ENCODE measurements at regions not wholly inside any gene's neighbourhood (a gene's known extent, or its start where the extent isn't known, plus 50 kb on each side); places are given as distances from the start of the nearest gene placed in this dataset.

DNA sequence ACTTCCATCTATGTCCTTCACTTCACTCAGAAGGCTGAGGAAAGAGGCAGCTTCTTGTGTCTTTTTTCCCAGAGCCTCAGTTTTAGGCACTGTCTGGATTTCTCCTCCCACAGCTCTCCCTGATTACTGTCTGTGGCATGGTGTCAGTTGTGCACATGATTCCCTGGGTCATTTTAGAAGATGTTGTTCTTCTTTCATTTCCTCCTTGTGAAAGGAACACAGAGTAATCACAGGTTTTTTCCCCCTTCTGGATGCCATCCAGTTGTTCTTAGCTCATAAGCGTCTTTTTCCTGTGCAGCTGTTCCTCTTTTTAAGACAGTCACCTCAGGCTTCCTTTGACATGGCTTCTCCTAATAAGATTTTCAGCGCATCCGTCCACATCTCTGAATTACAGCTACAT lies 212.2 kb downstream of the FAM181B start:
- Histone ChIP-seq H2AFZ (ENCODE audit: low read length) (no peak overlapping the region), H3K4me1 (replicated peaks in 1 of 4; ENCODE audit: control insufficient read depth in 3 of 4, insufficient read depth in 4 of 4, low read length in 3 of 4) (no peaks in the 10 kb centered on the region), H3K79me1 (ENCODE audit: low read depth, low read length) (no peaks in the 10 kb centered on the region), H3K27me3 (replicated peaks in 1 of 4; ENCODE audit: control insufficient read depth in 3 of 4, extremely low read depth in 1 of 4, insufficient read depth in 3 of 4, low read length in 3 of 4) (no peaks in the 10 kb centered on the region), H2BK15ac (ENCODE audit: low read length) (no peak overlapping the region), H3K4ac (replicated peaks; ENCODE audit: insufficient read length, low read depth, low read length) (no peak overlapping the region), H4K8ac (ENCODE audit: extremely low read depth, insufficient read depth, low read length) (no peak overlapping the region), H2BK20ac (ENCODE audit: low read length) (no peak overlapping the region), H3K18ac (ENCODE audit: extremely low read depth, low read length) (no peak overlapping the region), H2BK5ac (ENCODE audit: low read depth, low read length) (no peak overlapping the region), H3K9me3 (ENCODE audit: insufficient read depth in 2 of 2, low read depth in 1 of 2, low read length in 1 of 2) (no peaks in the 10 kb centered on the region), H3K56ac (replicated peaks; ENCODE audit: insufficient read length, low read depth, low read length) (no peak overlapping the region), H3K27ac (ENCODE audit: low read depth, low read length) (no peak overlapping the region), H4K5ac (ENCODE audit: insufficient read length, low read depth, low read length) (no peak overlapping the region), H3K23ac (ENCODE audit: insufficient read length) (no peak overlapping the region), H3K4me3 (ENCODE audit: extremely low read depth in 1 of 4, insufficient read depth in 2 of 4, low read depth in 3 of 4, low read length in 4 of 4) (no peak overlapping the region), H4K20me1 (replicated peaks in 1 of 2; ENCODE audit: control insufficient read depth in 1 of 2, insufficient read depth in 2 of 2, low read length in 2 of 2) (no peaks in the 10 kb centered on the region), H4K91ac (replicated peaks; ENCODE audit: insufficient read length, low read length) (no peak overlapping the region), H3K79me2 (ENCODE audit: control insufficient read depth in 1 of 2, insufficient read depth in 2 of 2, low read length in 2 of 2) (no peaks in the 10 kb centered on the region), H2BK120ac (replicated peaks; ENCODE audit: low read depth, low read length) (no peak overlapping the region), H3K9ac (replicated peaks in 1 of 4; ENCODE audit: extremely low read depth in 1 of 4, low read depth in 3 of 4, low read length in 3 of 4) (no peak overlapping the region), H3K14ac (ENCODE audit: insufficient read length) (no peak overlapping the region), H2BK12ac (ENCODE audit: low read depth, low read length) (no peak overlapping the region), H3K36me3 (ENCODE audit: control insufficient read depth in 2 of 4, insufficient read depth in 4 of 4, low read length in 3 of 4) (no peaks in the 10 kb centered on the region), H3K4me2 (ENCODE audit: insufficient read depth in 1 of 2, low read depth in 2 of 2, low read length in 2 of 2) (no peak overlapping the region), H2AK5ac (ENCODE audit: low read depth, low read length) (no peak overlapping the region), H3K23me2 (ENCODE audit: low read depth, low read length) (no peaks in the 10 kb centered on the region)
- TF ChIP-seq KDM1A (IDR thresholded peaks at IDR 0.05; ENCODE audit: borderline replicate concordance, low read length) = no peak
- no peak for TF ChIP-seq SRF (IDR thresholded peaks at IDR 0.05; ENCODE audit: low read depth, low read length)
- TF ChIP-seq FOSL1 (IDR thresholded peaks at IDR 0.05; ENCODE audit: insufficient read depth, low read depth, low read length) = no peak
- no peak for TF ChIP-seq POLR2AphosphoS5 (IDR thresholded peaks at IDR 0.05; ENCODE audit: low read depth, low read length)
- TF ChIP-seq HDAC6 (IDR thresholded peaks at IDR 0.05; ENCODE audit: low read depth, low read length) = no peak
- TF ChIP-seq NANOG (IDR thresholded peaks at IDR 0.05; ENCODE audit: insufficient read depth, low read depth, low read length, poor library complexity, severe bottlenecking) = no peak
- TF ChIP-seq PHF8 (conservative IDR thresholded peaks at IDR 0.05; ENCODE audit: low read depth, low read length) = no peak
- no peak for TF ChIP-seq RBBP5 (IDR thresholded peaks at IDR 0.05; ENCODE audit: borderline replicate concordance, low read depth, low read length)
- no peak for TF ChIP-seq NRF1 (IDR thresholded peaks at IDR 0.05; ENCODE audit: low read depth, low read length)
- no peak for TF ChIP-seq CEBPB (IDR thresholded peaks at IDR 0.05; ENCODE audit: low read depth, low read length)
- no peak for TF ChIP-seq EZH2 (IDR thresholded peaks at IDR 0.05; ENCODE audit: low read depth, low read length, severe bottlenecking)
- ChIA-PET CTCF (ENCODE audit: partially characterized antibody) (interaction anchor here (0.6 to 1.4 kb wide), 5 partner anchors 11 to 37 kb away, joined by 3 to 4 read pairs (median 3); no protein-coding TSS in a partner anchor), POLR2A (ENCODE audit: partially characterized antibody) (no interaction called here)
- DNase-seq (ENCODE audit: low read depth in 1 of 2, low spot score in 2 of 2) (no peak), FAIRE-seq (no peak)
- 78% methylated on average over 3 of the region's 3 CpGs; no CpG with 5 or more reads in 1 of the 2 experiments for WGBS, 2 experiments (ENCODE audit: extremely low coverage in 1 of 2, insufficient coverage in 1 of 2, insufficient read length in 1 of 2, insufficient replicate concordance in 2 of 2, low coverage in 1 of 2, low lambda C conversion rate in 2 of 2, missing lambda C conversion rate in 1 of 2)

All from H1 (cell line).